ENCODE measurements at regions not wholly inside any gene's neighbourhood (a gene's known extent, or its start where the extent isn't known, plus 50 kb on each side); places are given as distances from the start of the nearest gene placed in this dataset.

DNA sequence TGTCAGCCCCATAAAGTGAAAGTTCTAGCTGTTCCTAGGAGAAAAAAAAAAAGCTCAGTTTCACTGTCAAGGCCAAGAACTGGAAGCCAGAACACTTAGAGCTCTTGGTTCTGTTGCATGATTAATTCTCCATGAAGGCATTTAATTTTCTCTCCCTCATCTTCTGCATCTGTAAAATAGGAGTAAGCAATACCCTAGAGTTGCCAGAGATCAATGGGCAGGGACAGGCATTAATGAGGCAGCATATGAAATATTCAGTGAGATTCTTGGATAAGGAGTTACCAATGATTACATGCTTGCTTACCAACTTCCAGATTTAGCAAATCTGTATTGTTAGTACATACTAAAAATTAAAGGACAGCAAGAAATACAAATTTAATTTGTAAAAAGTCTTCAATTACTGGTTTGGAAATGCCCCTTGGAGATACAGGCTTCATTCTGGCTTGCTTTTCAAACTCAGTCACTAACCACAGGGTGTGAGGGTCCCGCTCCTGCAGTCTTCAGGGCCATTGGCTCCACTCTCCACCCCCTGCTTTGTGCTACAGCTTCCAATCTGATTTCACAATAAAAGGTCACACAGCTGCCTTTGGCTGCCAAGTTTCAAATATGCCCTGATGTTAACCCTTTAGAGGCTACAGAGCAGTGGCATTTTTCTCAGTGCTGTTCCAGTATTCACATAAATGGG lies 624.6 kb downstream of the BNC2 start (continued):
- TF ChIP-seq HDAC8 (tag; IDR thresholded peaks at IDR 0.05) (no peak), SRSF7 (optimal IDR thresholded peaks at IDR 0.05; ENCODE audit: low read depth, low read length) (no peak), YY1 (IDR thresholded peaks at IDR 0.05; ENCODE audit: borderline replicate concordance in 1 of 3, control insufficient read depth in 1 of 3, extremely low read depth in 1 of 3, insufficient read depth in 3 of 3, insufficient read length in 1 of 3, insufficient replicate concordance in 2 of 3, low read depth in 1 of 3, low read length in 2 of 3) (no peak), ZNF830 (CRISPR knock-in tag; IDR thresholded peaks at IDR 0.05) (no peak), NFRKB (IDR thresholded peaks at IDR 0.05; ENCODE audit: low read depth) (no peak), PHTF2 (CRISPR knock-in tag; IDR thresholded peaks at IDR 0.05) (no peak), ZNF696 (CRISPR knock-in tag; conservative IDR thresholded peaks at IDR 0.05) (no peak), SPI1 (IDR thresholded peaks at IDR 0.05; ENCODE audit: borderline replicate concordance, low read depth, low read length) (no peak)
- TF ChIP-seq, protein P1, sequence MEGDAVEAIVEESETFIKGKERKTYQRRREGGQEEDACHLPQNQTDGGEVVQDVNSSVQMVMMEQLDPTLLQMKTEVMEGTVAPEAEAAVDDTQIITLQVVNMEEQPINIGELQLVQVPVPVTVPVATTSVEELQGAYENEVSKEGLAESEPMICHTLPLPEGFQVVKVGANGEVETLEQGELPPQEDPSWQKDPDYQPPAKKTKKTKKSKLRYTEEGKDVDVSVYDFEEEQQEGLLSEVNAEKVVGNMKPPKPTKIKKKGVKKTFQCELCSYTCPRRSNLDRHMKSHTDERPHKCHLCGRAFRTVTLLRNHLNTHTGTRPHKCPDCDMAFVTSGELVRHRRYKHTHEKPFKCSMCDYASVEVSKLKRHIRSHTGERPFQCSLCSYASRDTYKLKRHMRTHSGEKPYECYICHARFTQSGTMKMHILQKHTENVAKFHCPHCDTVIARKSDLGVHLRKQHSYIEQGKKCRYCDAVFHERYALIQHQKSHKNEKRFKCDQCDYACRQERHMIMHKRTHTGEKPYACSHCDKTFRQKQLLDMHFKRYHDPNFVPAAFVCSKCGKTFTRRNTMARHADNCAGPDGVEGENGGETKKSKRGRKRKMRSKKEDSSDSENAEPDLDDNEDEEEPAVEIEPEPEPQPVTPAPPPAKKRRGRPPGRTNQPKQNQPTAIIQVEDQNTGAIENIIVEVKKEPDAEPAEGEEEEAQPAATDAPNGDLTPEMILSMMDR (IDR thresholded peaks at IDR 0.05 in 2 of 3, conservative IDR thresholded peaks at IDR 0.05 in 1 of 3; ENCODE audit: insufficient read depth in 2 of 3, low read depth in 1 of 3, low read length in 3 of 3) = no peak

GRCh38 chr9:16246785-16247184 lies 623.7 kb downstream of the BNC2 start:
- no TSS peak for BruUV-seq (replicated peaks)
- WGBS (ENCODE audit: insufficient coverage, low coverage, missing lambda C conversion rate) = 0% methylated on average over 6 of the region's 6 CpGs
- Histone ChIP-seq H3K27me3 (ENCODE audit: control insufficient read depth in 2 of 2, insufficient read depth in 2 of 2, low read length in 2 of 2) (no peaks in the 10 kb centered on the region), H2AFZ (ENCODE audit: low read depth, low read length) (no peak overlapping the region), H3K4me1 (replicated peaks in 1 of 2; ENCODE audit: control insufficient read depth in 2 of 2, insufficient read depth in 2 of 2, low read length in 2 of 2) (no peaks in the 10 kb centered on the region), H3K9ac (ENCODE audit: insufficient read depth in 1 of 2, low read depth in 2 of 2, low read length in 2 of 2) (no peak overlapping the region), H4K20me1 (replicated peaks; ENCODE audit: control insufficient read depth, insufficient read depth, low read length) (no peaks in the 10 kb centered on the region), H3K4me2 (ENCODE audit: insufficient read depth, low read length) (no peak overlapping the region), H3K4me3 (no peak overlapping the region), H3K9me3 (replicated peaks; ENCODE audit: control insufficient read depth, insufficient read depth, low read depth, low read length) (no peaks in the 10 kb centered on the region), H3K27ac (ENCODE audit: extremely low read depth, low read depth, low read length) (no peak overlapping the region), H3K36me3 (ENCODE audit: control insufficient read depth, insufficient read depth, low read length) (no peaks in the 10 kb centered on the region), H3K9me1 (ENCODE audit: control insufficient read depth, insufficient read depth, low read length) (no peaks in the 10 kb centered on the region), H3K79me2 (ENCODE audit: control insufficient read depth, insufficient read depth, low read length) (no peaks in the 10 kb centered on the region)
- POLR2A ChIA-PET = no interaction called here
- TF ChIP-seq NONO (IDR thresholded peaks at IDR 0.05; ENCODE audit: low read depth in 2 of 2, low read length in 1 of 2) (no peak), CBX1 (IDR thresholded peaks at IDR 0.05; ENCODE audit: low read depth) (no peak), ZNF347 (CRISPR knock-in tag; IDR thresholded peaks at IDR 0.05; ENCODE audit: low read depth) (no peak), ZNF165 (CRISPR knock-in tag; IDR thresholded peaks at IDR 0.05; ENCODE audit: borderline replicate concordance) (no peak), TFAM (CRISPR knock-in tag; conservative IDR thresholded peaks at IDR 0.05) (no peak)
- TF ChIP-seq, protein P2, sequence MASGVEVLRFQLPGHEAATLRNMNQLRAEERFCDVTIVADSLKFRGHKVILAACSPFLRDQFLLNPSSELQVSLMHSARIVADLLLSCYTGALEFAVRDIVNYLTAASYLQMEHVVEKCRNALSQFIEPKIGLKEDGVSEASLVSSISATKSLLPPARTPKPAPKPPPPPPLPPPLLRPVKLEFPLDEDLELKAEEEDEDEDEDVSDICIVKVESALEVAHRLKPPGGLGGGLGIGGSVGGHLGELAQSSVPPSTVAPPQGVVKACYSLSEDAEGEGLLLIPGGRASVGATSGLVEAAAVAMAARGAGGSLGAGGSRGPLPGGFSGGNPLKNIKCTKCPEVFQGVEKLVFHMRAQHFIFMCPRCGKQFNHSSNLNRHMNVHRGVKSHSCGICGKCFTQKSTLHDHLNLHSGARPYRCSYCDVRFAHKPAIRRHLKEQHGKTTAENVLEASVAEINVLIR (CRISPR knock-in tag; IDR thresholded peaks at IDR 0.05) = no peak
- no peak for ATAC-seq
- in situ Hi-C loops (cut with MboI) (no loop called here), intact Hi-C loops (cut with micrococcal nuclease) (no loop called here)
- CTCF ChIA-PET (ENCODE audit: low intra/inter-chr PET ratio) = no interaction called here
- DNase-seq (ENCODE audit: extremely low read depth in 1 of 4, low spot score in 3 of 4) = no peak
- FAIRE-seq = no peak

Data from K562 (cell line).